ENCODE measurements at regions not wholly inside any gene's neighbourhood (a gene's known extent, or its start where the extent isn't known, plus 50 kb on each side); places are given as distances from the start of the nearest gene placed in this dataset.

DNA sequence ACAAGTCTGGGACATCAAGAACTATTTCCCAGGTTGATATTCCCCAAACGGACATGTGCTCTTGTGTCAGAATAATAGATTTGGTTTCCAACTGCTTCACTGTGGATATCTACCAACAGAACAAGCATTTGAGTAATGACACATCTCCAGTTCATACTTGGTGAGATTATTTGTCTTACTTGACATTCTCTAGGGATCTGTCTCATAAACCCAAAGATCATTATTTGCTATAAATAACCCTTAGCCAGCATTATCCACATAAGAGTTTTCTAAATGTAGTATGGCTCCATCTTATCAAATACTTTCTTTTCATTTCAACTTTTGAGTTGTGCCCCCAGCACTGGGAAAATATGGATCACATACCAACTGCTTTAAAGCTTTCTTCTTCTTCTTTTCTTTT is 1063.9 kb upstream of the CDH18 start:
- Histone ChIP-seq H3K27me3 (no peaks in the 10 kb centered on the region), H3K36me3 (no peaks in the 10 kb centered on the region), H3K9me3 (no peaks in the 10 kb centered on the region), H3K27ac (no peak overlapping the region), H3K4me1 (no peaks in the 10 kb centered on the region), H3K4me3 (no peak overlapping the region)
- TF ChIP-seq, protein P1, sequence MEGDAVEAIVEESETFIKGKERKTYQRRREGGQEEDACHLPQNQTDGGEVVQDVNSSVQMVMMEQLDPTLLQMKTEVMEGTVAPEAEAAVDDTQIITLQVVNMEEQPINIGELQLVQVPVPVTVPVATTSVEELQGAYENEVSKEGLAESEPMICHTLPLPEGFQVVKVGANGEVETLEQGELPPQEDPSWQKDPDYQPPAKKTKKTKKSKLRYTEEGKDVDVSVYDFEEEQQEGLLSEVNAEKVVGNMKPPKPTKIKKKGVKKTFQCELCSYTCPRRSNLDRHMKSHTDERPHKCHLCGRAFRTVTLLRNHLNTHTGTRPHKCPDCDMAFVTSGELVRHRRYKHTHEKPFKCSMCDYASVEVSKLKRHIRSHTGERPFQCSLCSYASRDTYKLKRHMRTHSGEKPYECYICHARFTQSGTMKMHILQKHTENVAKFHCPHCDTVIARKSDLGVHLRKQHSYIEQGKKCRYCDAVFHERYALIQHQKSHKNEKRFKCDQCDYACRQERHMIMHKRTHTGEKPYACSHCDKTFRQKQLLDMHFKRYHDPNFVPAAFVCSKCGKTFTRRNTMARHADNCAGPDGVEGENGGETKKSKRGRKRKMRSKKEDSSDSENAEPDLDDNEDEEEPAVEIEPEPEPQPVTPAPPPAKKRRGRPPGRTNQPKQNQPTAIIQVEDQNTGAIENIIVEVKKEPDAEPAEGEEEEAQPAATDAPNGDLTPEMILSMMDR (IDR thresholded peaks at IDR 0.05 in 4 of 5, conservative IDR thresholded peaks at IDR 0.05 in 1 of 5), result no peak
- ATAC-seq (no peak), DNase-seq (no peak)
- in situ Hi-C loops (cut with MboI; ENCODE audit: low sequenced_read_pairs in 4 of 4) (no loop called here), intact Hi-C loops (cut with DNase I; ENCODE audit: low total_unique reads) (no loop called here)

DNA sequence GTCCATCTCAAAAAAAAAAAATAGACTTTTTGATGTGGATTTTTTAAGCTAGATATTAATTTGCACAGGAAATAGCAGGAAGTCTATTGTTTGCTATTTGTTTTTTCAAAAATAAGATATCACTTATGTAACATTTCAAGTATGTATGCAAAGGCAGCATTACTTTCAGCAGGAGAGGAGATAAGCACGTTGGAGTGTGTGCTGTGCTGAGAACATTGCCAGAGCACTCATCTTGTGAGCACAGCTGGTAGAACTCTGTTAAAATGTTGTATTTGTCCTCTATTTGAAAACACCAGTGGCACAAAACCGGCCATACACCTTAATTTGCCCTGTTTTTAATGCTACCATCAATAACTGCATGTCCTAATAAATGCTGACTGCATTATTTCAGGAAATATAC is 1061.9 kb upstream of the CDH18 start:
- in situ Hi-C loops (cut with MboI; ENCODE audit: low sequenced_read_pairs in 4 of 4), result no loop called here
- H3K4me3 ChIP-seq, result no peak overlapping the region
- ATAC-seq (no peak), DNase-seq (no peak)
- H3K4me1 ChIP-seq, result no peaks in the 10 kb centered on the region
- intact Hi-C loops (cut with DNase I; ENCODE audit: low total_unique reads), result no loop called here
- TF ChIP-seq, protein P1 (IDR thresholded peaks at IDR 0.05 in 4 of 5, conservative IDR thresholded peaks at IDR 0.05 in 1 of 5), result no peak
- TF ChIP-seq POLR2A (IDR thresholded peaks at IDR 0.05), result no peak
- no peaks in the 10 kb centered on the region for H3K9me3 ChIP-seq
- no peaks in the 10 kb centered on the region for H3K27me3 ChIP-seq
- H3K27ac ChIP-seq, result no peak overlapping the region
- H3K36me3 ChIP-seq, result no peaks in the 10 kb centered on the region

- no peak overlapping the region for H3K4me3 ChIP-seq
- H3K4me1 ChIP-seq, result no peaks in the 10 kb centered on the region
- DNase-seq (no peak), ATAC-seq (no peak)
- H3K27me3 ChIP-seq, result no peaks in the 10 kb centered on the region
- H3K36me3 ChIP-seq, result no peaks in the 10 kb centered on the region
- TF ChIP-seq POLR2A (IDR thresholded peaks at IDR 0.05), result no peak
- TF ChIP-seq, protein P1 (IDR thresholded peaks at IDR 0.05 in 4 of 5, conservative IDR thresholded peaks at IDR 0.05 in 1 of 5), result no peak
- H3K27ac ChIP-seq, result no peak overlapping the region
- H3K9me3 ChIP-seq, result no peaks in the 10 kb centered on the region
- intact Hi-C loops (cut with DNase I; ENCODE audit: low total_unique reads) (no loop called here), in situ Hi-C loops (cut with MboI; ENCODE audit: low sequenced_read_pairs in 4 of 4) (no loop called here)
These were observed 1043.0 kb upstream of the CDH18 start for GRCh38 chr5:21030981-21031380.

- DNase-seq (no peak), ATAC-seq (no peak)
- Histone ChIP-seq H3K4me3 (no peak overlapping the region), H3K36me3 (no peaks in the 10 kb centered on the region), H3K9me3 (no peaks in the 10 kb centered on the region), H3K27me3 (no peaks in the 10 kb centered on the region), H3K4me1 (no peaks in the 10 kb centered on the region), H3K27ac (no peak overlapping the region)
- intact Hi-C loops (cut with DNase I; ENCODE audit: low total_unique reads), result no loop called here
- in situ Hi-C loops (cut with MboI; ENCODE audit: low sequenced_read_pairs in 4 of 4), result no loop called here
- no peak for TF ChIP-seq POLR2A (IDR thresholded peaks at IDR 0.05)
- TF ChIP-seq, protein P1 (IDR thresholded peaks at IDR 0.05 in 4 of 5, conservative IDR thresholded peaks at IDR 0.05 in 1 of 5), result no peak
These were observed 1037.0 kb upstream of the CDH18 start for GRCh38 chr5:21024966-21025365.

GRCh38 chr5:21013237-21013636 is 1025.2 kb upstream of the CDH18 start:
- no peak overlapping the region for H3K27ac ChIP-seq
- H3K27me3 ChIP-seq, result no peaks in the 10 kb centered on the region
- H3K9me3 ChIP-seq, result no peaks in the 10 kb centered on the region
- no peak for TF ChIP-seq POLR2A (IDR thresholded peaks at IDR 0.05)
- TF ChIP-seq, protein P1 (IDR thresholded peaks at IDR 0.05 in 4 of 5, conservative IDR thresholded peaks at IDR 0.05 in 1 of 5), result no peak
- DNase-seq, result no peak
- in situ Hi-C loops (cut with MboI; ENCODE audit: low sequenced_read_pairs in 4 of 4) (no loop called here), intact Hi-C loops (cut with DNase I; ENCODE audit: low total_unique reads) (no loop called here)
- no peaks in the 10 kb centered on the region for H3K4me1 ChIP-seq
- ATAC-seq, result no peak
- H3K4me3 ChIP-seq, result no peak overlapping the region
- no peaks in the 10 kb centered on the region for H3K36me3 ChIP-seq
